Ishikawa (cell line): ENCODE measurements at regions not wholly inside any gene's neighbourhood (a gene's known extent, or its start where the extent isn't known, plus 50 kb on each side); places are given as distances from the start of the nearest gene placed in this dataset.

Experiments
- CEBPB ChIP-seq: IDR thresholded peaks from 2 replicates; pipeline ENCODE4 v1.6.1; 2012
- CREB1 ChIP-seq: IDR thresholded peaks from 2 replicates; pipeline ENCODE4 v1.6.1; 2012; ENCODE audit warnings: low read depth
- EGR1 ChIP-seq: IDR thresholded peaks from 2 replicates; pipeline ENCODE4 v1.6.1; 2012
- EP300 ChIP-seq: IDR thresholded peaks from 2 replicates; pipeline ENCODE4 v1.6.1; 2012; ENCODE audit warnings: borderline replicate concordance
- FOXM1 ChIP-seq: IDR thresholded peaks from 2 replicates; pipeline ENCODE4 v1.6.1; 2012; ENCODE audit warnings: low read depth, borderline replicate concordance
- MAX ChIP-seq: IDR thresholded peaks from 2 replicates; pipeline ENCODE4 v1.6.1; 2012
- NFIC ChIP-seq: IDR thresholded peaks from 2 replicates; pipeline ENCODE4 v1.6.1; 2012
- RAD21 ChIP-seq: IDR thresholded peaks from 2 replicates; pipeline ENCODE4 v1.6.1; 2012; ENCODE audit warnings: low read depth
- TAF1 ChIP-seq: IDR thresholded peaks from 2 replicates; pipeline ENCODE4 v1.6.1; 2012; ENCODE audit warnings: low read depth, mild to moderate bottlenecking
- TCF12 ChIP-seq: IDR thresholded peaks from 2 replicates; pipeline ENCODE4 v1.6.1; 2012; ENCODE audit warnings: low read depth
- TEAD4 ChIP-seq: IDR thresholded peaks from 2 replicates; pipeline ENCODE4 v1.6.1; 2012
- USF1 ChIP-seq: IDR thresholded peaks from 2 replicates; pipeline ENCODE4 v1.6.1; 2012
- YY1 ChIP-seq: IDR thresholded peaks from 2 replicates; pipeline ENCODE4 v1.6.1; 2012; ENCODE audit warnings: low read depth
- ZBTB7A ChIP-seq: IDR thresholded peaks from 2 replicates; pipeline ENCODE4 v1.6.1; 2012; ENCODE audit warnings: low read depth
- TF ChIP-seq, protein P1 (sequence below): IDR thresholded peaks from 2 replicates; pipeline ENCODE4 v1.6.1; 2012; ENCODE audit warnings: low read depth, mild to moderate bottlenecking

GRCh38 chr14:82387699-82388098 lies 854.0 kb upstream of the SEL1L start:
- TF ChIP-seq USF1 (no peak), TEAD4 (no peak), NFIC (no peak), RAD21 (no peak), TCF12 (no peak), FOXM1 (no peak), CREB1 (no peak), MAX (no peak), YY1 (no peak), TAF1 (no peak), ZBTB7A (no peak), EP300 (no peak), CEBPB (no peak), EGR1 (no peak)
- TF ChIP-seq, protein P1, sequence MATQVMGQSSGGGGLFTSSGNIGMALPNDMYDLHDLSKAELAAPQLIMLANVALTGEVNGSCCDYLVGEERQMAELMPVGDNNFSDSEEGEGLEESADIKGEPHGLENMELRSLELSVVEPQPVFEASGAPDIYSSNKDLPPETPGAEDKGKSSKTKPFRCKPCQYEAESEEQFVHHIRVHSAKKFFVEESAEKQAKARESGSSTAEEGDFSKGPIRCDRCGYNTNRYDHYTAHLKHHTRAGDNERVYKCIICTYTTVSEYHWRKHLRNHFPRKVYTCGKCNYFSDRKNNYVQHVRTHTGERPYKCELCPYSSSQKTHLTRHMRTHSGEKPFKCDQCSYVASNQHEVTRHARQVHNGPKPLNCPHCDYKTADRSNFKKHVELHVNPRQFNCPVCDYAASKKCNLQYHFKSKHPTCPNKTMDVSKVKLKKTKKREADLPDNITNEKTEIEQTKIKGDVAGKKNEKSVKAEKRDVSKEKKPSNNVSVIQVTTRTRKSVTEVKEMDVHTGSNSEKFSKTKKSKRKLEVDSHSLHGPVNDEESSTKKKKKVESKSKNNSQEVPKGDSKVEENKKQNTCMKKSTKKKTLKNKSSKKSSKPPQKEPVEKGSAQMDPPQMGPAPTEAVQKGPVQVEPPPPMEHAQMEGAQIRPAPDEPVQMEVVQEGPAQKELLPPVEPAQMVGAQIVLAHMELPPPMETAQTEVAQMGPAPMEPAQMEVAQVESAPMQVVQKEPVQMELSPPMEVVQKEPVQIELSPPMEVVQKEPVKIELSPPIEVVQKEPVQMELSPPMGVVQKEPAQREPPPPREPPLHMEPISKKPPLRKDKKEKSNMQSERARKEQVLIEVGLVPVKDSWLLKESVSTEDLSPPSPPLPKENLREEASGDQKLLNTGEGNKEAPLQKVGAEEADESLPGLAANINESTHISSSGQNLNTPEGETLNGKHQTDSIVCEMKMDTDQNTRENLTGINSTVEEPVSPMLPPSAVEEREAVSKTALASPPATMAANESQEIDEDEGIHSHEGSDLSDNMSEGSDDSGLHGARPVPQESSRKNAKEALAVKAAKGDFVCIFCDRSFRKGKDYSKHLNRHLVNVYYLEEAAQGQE = no peak

DNA sequence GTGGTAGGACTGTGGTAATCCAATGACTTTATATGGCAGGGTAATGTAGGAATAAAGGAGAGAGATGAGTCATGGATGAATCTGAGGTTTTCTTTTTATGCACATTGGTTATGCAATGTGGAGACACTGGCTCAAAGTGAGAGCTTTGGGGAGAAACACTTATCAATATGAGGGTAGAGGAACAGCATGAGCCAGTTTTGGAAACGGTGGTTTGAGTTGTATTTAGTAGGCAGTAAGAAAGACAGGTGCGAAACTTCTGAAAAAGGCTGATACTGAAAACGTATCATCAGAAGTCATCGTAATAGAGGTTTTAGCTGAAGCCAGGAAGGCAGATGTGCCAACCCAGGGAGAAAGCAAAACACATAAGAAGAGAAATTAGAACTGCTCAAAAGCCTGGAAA lies 854.8 kb upstream of the SEL1L start:
- TF ChIP-seq YY1 = no peak
- TF ChIP-seq ZBTB7A = no peak
- no peak for TF ChIP-seq EGR1
- no peak for TF ChIP-seq TEAD4
- TF ChIP-seq MAX = no peak
- no peak for TF ChIP-seq TAF1
- no peak for TF ChIP-seq CREB1
- no peak for TF ChIP-seq RAD21
- TF ChIP-seq CEBPB = no peak
- TF ChIP-seq, protein P1 = no peak
- no peak for TF ChIP-seq USF1
- no peak for TF ChIP-seq EP300
- TF ChIP-seq FOXM1 = no peak

- TF ChIP-seq NFIC (no peak), MAX (no peak), YY1 (no peak), TCF12 (no peak), ZBTB7A (no peak), USF1 (no peak), TEAD4 (no peak)
Observed at GRCh38 chr14:82390586-82390985, 856.9 kb upstream of the SEL1L start.

DNA sequence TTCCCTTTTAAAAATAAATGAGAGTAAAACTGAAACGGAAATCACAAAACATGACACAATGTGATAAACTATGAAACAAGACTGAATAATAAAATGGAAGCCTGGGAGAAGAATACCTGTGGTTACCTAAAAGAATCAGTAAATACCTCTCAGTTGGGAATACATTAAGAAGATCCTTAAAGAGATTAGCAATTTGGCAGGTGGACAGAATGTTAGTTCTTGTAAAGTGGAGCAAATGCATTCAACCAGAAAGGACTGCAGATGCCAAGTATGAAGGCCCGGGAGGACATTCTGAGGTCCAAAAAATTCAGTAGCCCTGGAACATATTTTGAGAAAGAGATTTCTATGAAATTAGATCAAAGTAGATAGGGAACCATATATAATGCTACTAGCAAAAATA lies 861.3 kb upstream of the SEL1L start:
- TF ChIP-seq MAX (no peak), TAF1 (no peak)

DNA sequence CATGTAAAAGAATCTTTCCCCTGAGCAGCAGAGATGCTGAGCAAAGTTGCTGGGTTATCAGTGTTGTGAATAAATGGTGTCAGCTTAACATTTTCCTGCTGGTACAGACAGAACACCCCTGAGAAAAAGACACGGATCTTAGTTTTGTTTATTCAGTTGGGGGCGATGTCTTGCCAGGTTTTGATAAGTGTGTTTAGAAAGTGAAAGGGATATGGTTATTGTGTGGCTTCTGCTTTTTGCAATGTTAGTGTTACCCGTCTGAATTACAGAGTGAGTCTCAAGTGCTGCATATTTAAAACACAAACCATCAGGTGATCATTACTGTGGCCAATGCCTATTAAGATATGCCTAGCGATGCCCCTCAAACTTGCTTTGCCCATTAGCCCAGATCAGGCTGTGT lies 864.6 kb upstream of the SEL1L start:
- TF ChIP-seq, protein P1 = no peak
- TF ChIP-seq FOXM1 (no peak), NFIC (no peak), TEAD4 (no peak), USF1 (no peak), RAD21 (no peak), CREB1 (no peak), YY1 (no peak), TCF12 (no peak), MAX (no peak), EP300 (no peak), EGR1 (no peak), ZBTB7A (no peak), CEBPB (no peak), TAF1 (no peak)
